ENCODE measurements at regions not wholly inside any gene's neighbourhood (a gene's known extent, or its start where the extent isn't known, plus 50 kb on each side); places are given as distances from the start of the nearest gene placed in this dataset.

GRCh38 chr6:73884540-73884939 lies 188.5 kb downstream of the CD109 start:
- DNase-seq (ENCODE audit: low spot score): no peak
- H3K27ac ChIP-seq: no peak overlapping the region
- no peaks in the 10 kb centered on the region for H3K27me3 ChIP-seq
- H3K4me1 ChIP-seq: no peaks in the 10 kb centered on the region
- H3K4me3 ChIP-seq: no peak overlapping the region
- no peaks in the 10 kb centered on the region for H3K36me3 ChIP-seq
- H3K9me3 ChIP-seq: no peaks in the 10 kb centered on the region
- no peak for TF ChIP-seq CTCF (IDR thresholded peaks at IDR 0.05)

- H3K4me3 ChIP-seq: no peak overlapping the region
- DNase-seq (ENCODE audit: low spot score): no peak
- no peaks in the 10 kb centered on the region for H3K27me3 ChIP-seq
- no peaks in the 10 kb centered on the region for H3K4me1 ChIP-seq
- no peak overlapping the region for H3K27ac ChIP-seq
- no peaks in the 10 kb centered on the region for H3K9me3 ChIP-seq
- no peaks in the 10 kb centered on the region for H3K36me3 ChIP-seq
- no peak for TF ChIP-seq CTCF (IDR thresholded peaks at IDR 0.05)
Measured at GRCh38 chr6:73879501-73880293, 183.7 kb downstream of the CD109 start.

GRCh38 chr6:73878403-73878802 lies 182.4 kb downstream of the CD109 start:
- Histone ChIP-seq H3K27ac (no peak overlapping the region), H3K4me3 (no peak overlapping the region), H3K9me3 (no peaks in the 10 kb centered on the region), H3K27me3 (no peaks in the 10 kb centered on the region), H3K4me1 (no peaks in the 10 kb centered on the region), H3K36me3 (no peaks in the 10 kb centered on the region)
- TF ChIP-seq CTCF (IDR thresholded peaks at IDR 0.05): no peak
- DNase-seq (ENCODE audit: low spot score): no peak
